GM12878 (cell line): ENCODE measurements at regions not wholly inside any gene's neighbourhood (a gene's known extent, or its start where the extent isn't known, plus 50 kb on each side); places are given as distances from the start of the nearest gene placed in this dataset.

ENCODE experiments used
- ATAC-seq: fragments of 200-7000 bp; cut with Tn5 transposase; 3 replicates; pipeline ENCODE4 v1.9.1; 2020; ENCODE audit warnings: mild to moderate bottlenecking, moderate library complexity
- BruUV-seq: library from RNA; stranded (reverse); fragments of 400-500 nt; replicated peaks from 2 replicates; lab custom pipeline; 2021; lab: Mats Ljungman, UMichigan
- CTCF ChIA-PET: fragments of 300-600 bp; sonication (Branson Sonifier 250); formaldehyde crosslinking; extraction: SDS; loops from one replicate; lab custom pipeline; 2021; ENCODE audit warnings: inconsistent platforms; lab: Yijun Ruan, JAX
- POLR2A ChIA-PET: fragments of 350-600 bp; formaldehyde crosslinking; extraction: SDS; loops from one replicate; lab custom pipeline; 2021; ENCODE audit warnings: inconsistent platforms; lab: Charles Lee
- RAD21 ChIA-PET: fragments of 300-600 bp; sonication (Branson Sonifier 250); formaldehyde crosslinking; loops from one replicate; lab custom pipeline; 2023; ENCODE audit warnings: antibody characterized with exemption; ENCODE audit not compliant: unreplicated experiment; lab: Charles Lee
- SMC1A ChIA-PET: fragments of 300-600 bp; sonication (Branson Sonifier 250); formaldehyde crosslinking; loops from one replicate; lab custom pipeline; 2023; ENCODE audit not compliant: unreplicated experiment, uncharacterized antibody; lab: Charles Lee
- DNase-seq: peaks from one replicate; pipeline ENCODE4 v3.0.0-alpha.2; 2011; ENCODE audit warnings: low read depth, low spot score
- FAIRE-seq: peaks from 3 replicates; lab custom pipeline; 2011; peaks lifted over from hg19 to GRCh38; lab: Jason Lieb, UNC
- H2AFZ ChIP-seq: 2 replicates; pipeline ENCODE4 v1.6.0; 2011; ENCODE audit warnings: low read depth, low read length, control low read depth; ENCODE audit not compliant: control insufficient read depth
- H3K27ac ChIP-seq: 2 replicates; pipeline ENCODE4 v1.5.1; 2011; ENCODE audit warnings: control low read depth; ENCODE audit not compliant: control insufficient read depth, insufficient read depth
- H3K27me3 ChIP-seq, 2 experiments: replicated peaks in 1 of 2; 2 replicates each; pipeline versions ENCODE4 v1.6.0 to v1.6.1; 2011; ENCODE audit warnings: low read length in 1 of 2; ENCODE audit not compliant: control insufficient read depth in 2 of 2, insufficient read depth in 2 of 2
- H3K36me3 ChIP-seq, 2 experiments: 2 replicates each; pipeline ENCODE4 v1.5.1; 2011; ENCODE audit warnings: low read length in 1 of 2; ENCODE audit not compliant: control insufficient read depth in 2 of 2, insufficient read depth in 2 of 2
- H3K4me1 ChIP-seq: 2 replicates; pipeline ENCODE4 v1.6.1; 2011; ENCODE audit warnings: mild to moderate bottlenecking, low read length, moderate library complexity, mixed read lengths; ENCODE audit not compliant: control insufficient read depth, insufficient read depth
- H3K4me2 ChIP-seq: 2 replicates; pipeline ENCODE4 v1.6.0; 2011; ENCODE audit warnings: control low read depth; ENCODE audit not compliant: control insufficient read depth, insufficient read depth
- H3K4me3 ChIP-seq: fragments of 200-600 bp; sonication (generic); 2 replicates; pipeline ENCODE4 v1.5.1; 2016
- H3K79me2 ChIP-seq: 2 replicates; pipeline ENCODE4 v1.6.0; 2011; ENCODE audit warnings: low read length; ENCODE audit not compliant: control insufficient read depth, insufficient read depth
- H3K9ac ChIP-seq: 2 replicates; pipeline ENCODE4 v1.8.0; 2011; ENCODE audit warnings: low read length, control low read depth, mixed read lengths; ENCODE audit not compliant: control insufficient read depth, insufficient read depth
- H3K9me3 ChIP-seq: replicated peaks from 3 replicates; pipeline ENCODE4 v1.5.1; 2011; ENCODE audit warnings: mild to moderate bottlenecking, low read length; ENCODE audit not compliant: control insufficient read depth, insufficient read depth
- H4K20me1 ChIP-seq: 2 replicates; pipeline ENCODE4 v1.6.0; 2011; ENCODE audit not compliant: control insufficient read depth, insufficient read depth
- ATF7 ChIP-seq: fragments of 450-650 bp; IDR thresholded peaks from 2 replicates; pipeline ENCODE4 v1.6.1; 2016; ENCODE audit warnings: low read depth, mild to moderate bottlenecking
- BHLHE40 ChIP-seq, 2 experiments: fragments of 450-650 bp in 1 of 2; IDR thresholded peaks; 2 replicates each; pipeline ENCODE4 v1.6.1; 2011 to 2017; ENCODE audit warnings: low read depth in 2 of 2, borderline replicate concordance in 1 of 2, improper control_type of control experiment in 1 of 2, low read length in 1 of 2, mild to moderate bottlenecking in 1 of 2
- CBX5 ChIP-seq: sonication (generic); IDR thresholded peaks from 2 replicates; pipeline ENCODE4 v1.6.1; 2016; ENCODE audit warnings: low read depth, moderate library complexity, mild to moderate bottlenecking, inconsistent platforms
- E2F4 ChIP-seq: IDR thresholded peaks from 2 replicates; pipeline ENCODE4 v1.6.1; 2012; ENCODE audit warnings: low read depth, low read length, improper control_type of control experiment
- EP300 ChIP-seq, 2 experiments: fragments of 150-350 bp in 1 of 2; IDR thresholded peaks; 2 replicates each; pipeline ENCODE4 v1.6.1; 2011 to 2012; ENCODE audit warnings: low read depth in 2 of 2, low read length in 2 of 2, borderline replicate concordance in 1 of 2, improper control_type of control experiment in 1 of 2, inconsistent platforms in 1 of 2; ENCODE audit not compliant: control insufficient read depth in 1 of 2
- ESRRA ChIP-seq: IDR thresholded peaks from 2 replicates; pipeline ENCODE4 v1.6.1; 2012; ENCODE audit warnings: mild to moderate bottlenecking, low read length, improper control_type of control experiment
- GATAD2B ChIP-seq: fragments of 450-650 bp; conservative IDR thresholded peaks from 2 replicates; pipeline ENCODE4 v1.6.1; 2017; ENCODE audit warnings: low read depth, mild to moderate bottlenecking, moderate library complexity
- HCFC1 ChIP-seq: fragments of 150-350 bp; IDR thresholded peaks from 2 replicates; pipeline ENCODE4 v1.6.1; 2014; ENCODE audit warnings: low read length
- KDM1A ChIP-seq: fragments of 200-600 bp; sonication (generic); IDR thresholded peaks from 2 replicates; pipeline ENCODE4 v1.6.1; 2016; ENCODE audit warnings: borderline replicate concordance
- LARP7 ChIP-seq: fragments of 450-650 bp; IDR thresholded peaks from 2 replicates; pipeline ENCODE4 v1.6.1; 2017; ENCODE audit warnings: mild to moderate bottlenecking
- MXI1 ChIP-seq: fragments of 150-350 bp; IDR thresholded peaks from 2 replicates; pipeline ENCODE4 v1.6.1; 2011; ENCODE audit warnings: low read depth, mild to moderate bottlenecking, inconsistent platforms, low read length, improper control_type of control experiment
- MYB ChIP-seq: fragments of 150-350 bp; IDR thresholded peaks from 2 replicates; pipeline ENCODE4 v1.6.1; 2014; ENCODE audit warnings: mild to moderate bottlenecking, low read depth, low read length, borderline replicate concordance
- NR2C2 ChIP-seq: IDR thresholded peaks from 2 replicates; pipeline ENCODE4 v1.6.1; 2011; ENCODE audit warnings: borderline replicate concordance, low read depth; ENCODE audit not compliant: control insufficient read depth, insufficient read length
- PAX5 ChIP-seq: IDR thresholded peaks from 2 replicates; pipeline ENCODE4 v1.6.1; 2011; ENCODE audit warnings: low read depth, low read length, borderline replicate concordance
- PML ChIP-seq: IDR thresholded peaks from 2 replicates; pipeline ENCODE4 v1.6.1; 2012; ENCODE audit warnings: low read length, inconsistent platforms
- RAD51 ChIP-seq: fragments of 450-650 bp; IDR thresholded peaks from 2 replicates; pipeline ENCODE4 v1.6.1; 2016; ENCODE audit warnings: moderate library complexity, mild to moderate bottlenecking, inconsistent platforms
- ZBED1 ChIP-seq: IDR thresholded peaks from 2 replicates; pipeline ENCODE4 v1.6.1; 2016; ENCODE audit warnings: borderline replicate concordance
- ZBTB40 ChIP-seq: fragments of 450-650 bp; IDR thresholded peaks from 2 replicates; pipeline ENCODE4 v1.6.1; 2016; ENCODE audit warnings: mild to moderate bottlenecking, moderate library complexity, borderline replicate concordance
- WGBS: methylation state at CpG from one replicate; pipeline ENCODE4 v1.1.6; 2016; ENCODE audit warnings: low lambda C conversion rate; ENCODE audit not compliant: insufficient replicate concordance, insufficient coverage; ENCODE audit errors: missing lambda C conversion rate; 5-methylcytosine and 5-hydroxymethylcytosine counted together
- in situ Hi-C: fragments of 300-500 bp; cut with MboI; formaldehyde crosslinking; loops from 9 replicates; pipeline ENCODE4 v1.14.3; 2018; ENCODE audit warnings: mixed read lengths
- intact Hi-C: fragments of 100-400 bp; cut with micrococcal nuclease; formaldehyde crosslinking; loops from one replicate; pipeline ENCODE4 v1.14.2; 2022; ENCODE audit not compliant: unreplicated experiment
- TF ChIP-seq, protein P1 (sequence below): IDR thresholded peaks from 2 replicates; pipeline ENCODE4 v1.6.1; 2011; ENCODE audit warnings: mild to moderate bottlenecking, low read depth, low read length, moderate library complexity; ENCODE audit not compliant: insufficient replicate concordance

DNA sequence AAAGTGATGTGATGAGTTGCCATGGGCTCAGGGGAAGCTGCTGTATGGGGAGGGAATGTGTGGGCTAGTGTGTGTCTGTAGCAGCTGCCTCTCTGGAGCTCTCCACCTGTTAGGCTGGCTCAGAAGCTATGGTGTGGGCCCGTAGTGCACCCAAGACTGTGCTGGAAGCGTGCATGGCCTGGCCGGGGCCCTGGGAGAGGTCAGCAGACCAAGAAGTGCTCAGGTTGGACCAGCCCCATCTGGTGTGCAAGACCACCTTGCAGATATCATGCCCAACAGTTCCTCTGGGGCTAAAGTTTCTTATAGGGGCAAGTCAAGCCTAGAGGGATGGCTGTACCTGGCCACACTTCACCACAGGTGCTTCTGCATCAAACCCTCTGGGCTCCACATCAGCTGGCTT, 274.4 kb upstream of the CCDC179 start (continued):
- TF ChIP-seq ZBTB40 (no peak), PAX5 (no peak), PML (no peak), RAD51 (no peak)

- H3K4me2 ChIP-seq = no peak overlapping the region
- WGBS = 4% methylated on average over 1 of the region's 1 CpG
- RAD21 ChIA-PET = no interaction called here
- in situ Hi-C loops = no loop called here
- intact Hi-C loops = no loop called here
- no peaks in the 10 kb centered on the region for H3K4me1 ChIP-seq
- no peak for DNase-seq
- no peaks in the 10 kb centered on the region for H4K20me1 ChIP-seq
- H3K36me3 ChIP-seq = no peaks in the 10 kb centered on the region
- no TSS peak for BruUV-seq
- H3K27me3 ChIP-seq = no peaks in the 10 kb centered on the region
- no peaks in the 10 kb centered on the region for H3K9me3 ChIP-seq
- H2AFZ ChIP-seq = no peak overlapping the region
- POLR2A ChIA-PET = no interaction called here
- CTCF ChIA-PET = interaction anchor here (3.4 kb wide), 1 partner anchor 25 kb away, joined by 16 read pairs; no protein-coding TSS in a partner anchor
- ATAC-seq = no peak
- SMC1A ChIA-PET = no interaction called here
- no peak overlapping the region for H3K9ac ChIP-seq
- no peak overlapping the region for H3K4me3 ChIP-seq
- no peak overlapping the region for H3K27ac ChIP-seq
- no peaks in the 10 kb centered on the region for H3K79me2 ChIP-seq
- FAIRE-seq = no peak
- TF ChIP-seq ATF7 = no peak
- TF ChIP-seq ESRRA = no peak
- no peak for TF ChIP-seq BHLHE40 (IDR thresholded peaks at IDR 0.05; ENCODE audit: borderline replicate concordance in 1 of 2, low read depth in 2 of 2, low read length in 1 of 2)
- TF ChIP-seq CBX5 = no peak
- TF ChIP-seq ZBED1 = no peak
- TF ChIP-seq LARP7 = no peak
- no peak for TF ChIP-seq EP300 (IDR thresholded peaks at IDR 0.05; ENCODE audit: borderline replicate concordance in 1 of 2, control insufficient read depth in 1 of 2, low read depth in 2 of 2, low read length in 2 of 2)
- TF ChIP-seq HCFC1 = no peak
- no peak for TF ChIP-seq MXI1
- no peak for TF ChIP-seq GATAD2B
- TF ChIP-seq, protein P1, sequence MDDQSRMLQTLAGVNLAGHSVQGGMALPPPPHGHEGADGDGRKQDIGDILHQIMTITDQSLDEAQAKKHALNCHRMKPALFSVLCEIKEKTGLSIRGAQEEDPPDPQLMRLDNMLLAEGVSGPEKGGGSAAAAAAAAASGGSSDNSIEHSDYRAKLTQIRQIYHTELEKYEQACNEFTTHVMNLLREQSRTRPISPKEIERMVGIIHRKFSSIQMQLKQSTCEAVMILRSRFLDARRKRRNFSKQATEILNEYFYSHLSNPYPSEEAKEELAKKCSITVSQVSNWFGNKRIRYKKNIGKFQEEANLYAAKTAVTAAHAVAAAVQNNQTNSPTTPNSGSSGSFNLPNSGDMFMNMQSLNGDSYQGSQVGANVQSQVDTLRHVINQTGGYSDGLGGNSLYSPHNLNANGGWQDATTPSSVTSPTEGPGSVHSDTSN = no peak
- no peak for TF ChIP-seq E2F4
- TF ChIP-seq MYB = no peak
- no peak for TF ChIP-seq NR2C2
- no peak for TF ChIP-seq KDM1A
These were observed 278.5 kb upstream of the CCDC179 start for GRCh38 chr11:23138761-23139160.
